ENCODE measurements at regions not wholly inside any gene's neighbourhood (a gene's known extent, or its start where the extent isn't known, plus 50 kb on each side); places are given as distances from the start of the nearest gene placed in this dataset.

- DNase-seq (ENCODE audit: low read depth): peak; percentile 3
These were observed 59.9 kb downstream of the BMP4 start for GRCh38 chr14:53896726-53897125.

- peak; percentile 10 for DNase-seq (ENCODE audit: low read depth)
These were observed 62.2 kb downstream of the BMP4 start for GRCh38 chr14:53894456-53894855.

GRCh38 chr14:53893374-53893773 lies 63.3 kb downstream of the BMP4 start:
- DNase-seq (ENCODE audit: low read depth): no peak

GRCh38 chr14:53890611-53891101 lies 66.0 kb downstream of the BMP4 start:
- DNase-seq (ENCODE audit: low read depth): no peak

- DNase-seq (ENCODE audit: low read depth): no peak
These were observed 67.9 kb downstream of the BMP4 start for GRCh38 chr14:53888535-53889386.

GRCh38 chr14:53885136-53885640 lies 71.4 kb downstream of the BMP4 start:
- no peak for DNase-seq (ENCODE audit: low read depth)

GRCh38 chr14:53884601-53885000 lies 72.0 kb downstream of the BMP4 start:
- DNase-seq (ENCODE audit: low read depth): no peak

GRCh38 chr14:53883739-53884138 lies 72.9 kb downstream of the BMP4 start:
- no peak for DNase-seq (ENCODE audit: low read depth)

GRCh38 chr14:53882684-53883083 lies 73.9 kb downstream of the BMP4 start:
- DNase-seq (ENCODE audit: low read depth): no peak

- DNase-seq (ENCODE audit: low read depth): no peak
These were observed 74.7 kb downstream of the BMP4 start for GRCh38 chr14:53881921-53882320.

- DNase-seq (ENCODE audit: low read depth): peak; percentile 24
These were observed 75.3 kb downstream of the BMP4 start for GRCh38 chr14:53881161-53881871.

GRCh38 chr14:53880761-53881160 lies 75.9 kb downstream of the BMP4 start:
- no peak for DNase-seq (ENCODE audit: low read depth)

GRCh38 chr14:53879747-53880146 lies 76.9 kb downstream of the BMP4 start:
- no peak for DNase-seq (ENCODE audit: low read depth)

GRCh38 chr14:53879022-53879686 lies 77.5 kb downstream of the BMP4 start:
- no peak for DNase-seq (ENCODE audit: low read depth)

- DNase-seq (ENCODE audit: low read depth): no peak
These were observed 81.2 kb downstream of the BMP4 start for GRCh38 chr14:53875324-53875897.

GRCh38 chr14:53874704-53875103 lies 81.9 kb downstream of the BMP4 start:
- no peak for DNase-seq (ENCODE audit: low read depth)

- no peak for DNase-seq (ENCODE audit: low read depth)
These were observed 83.9 kb downstream of the BMP4 start for GRCh38 chr14:53872681-53873089.

- no peak for DNase-seq (ENCODE audit: low read depth)
These were observed 84.7 kb downstream of the BMP4 start for GRCh38 chr14:53871951-53872350.

GRCh38 chr14:53871011-53871410 lies 85.6 kb downstream of the BMP4 start:
- no peak for DNase-seq (ENCODE audit: low read depth)

GRCh38 chr14:53865711-53866110 lies 90.9 kb downstream of the BMP4 start:
- no peak for DNase-seq (ENCODE audit: low read depth)

- DNase-seq (ENCODE audit: low read depth): no peak
These were observed 94.8 kb downstream of the BMP4 start for GRCh38 chr14:53861781-53862180.

- no peak for DNase-seq (ENCODE audit: low read depth)
These were observed 98.3 kb downstream of the BMP4 start for GRCh38 chr14:53858345-53858684.
